GM12878 (cell line): ENCODE measurements at regions not wholly inside any gene's neighbourhood (a gene's known extent, or its start where the extent isn't known, plus 50 kb on each side); places are given as distances from the start of the nearest gene placed in this dataset.

Experiments
- ATAC-seq: fragments of 200-7000 bp; cut with Tn5 transposase; 3 replicates; pipeline ENCODE4 v1.9.1; 2020; ENCODE audit warnings: mild to moderate bottlenecking, moderate library complexity
- BruUV-seq: library from RNA; stranded (reverse); fragments of 400-500 nt; replicated peaks from 2 replicates; lab custom pipeline; 2021; lab: Mats Ljungman, UMichigan
- CTCF ChIA-PET: fragments of 300-600 bp; sonication (Branson Sonifier 250); formaldehyde crosslinking; extraction: SDS; loops from one replicate; lab custom pipeline; 2021; ENCODE audit warnings: inconsistent platforms; lab: Yijun Ruan, JAX
- POLR2A ChIA-PET: fragments of 350-600 bp; formaldehyde crosslinking; extraction: SDS; loops from one replicate; lab custom pipeline; 2021; ENCODE audit warnings: inconsistent platforms; lab: Charles Lee
- RAD21 ChIA-PET: fragments of 300-600 bp; sonication (Branson Sonifier 250); formaldehyde crosslinking; loops from one replicate; lab custom pipeline; 2023; ENCODE audit warnings: antibody characterized with exemption; ENCODE audit not compliant: unreplicated experiment; lab: Charles Lee
- SMC1A ChIA-PET: fragments of 300-600 bp; sonication (Branson Sonifier 250); formaldehyde crosslinking; loops from one replicate; lab custom pipeline; 2023; ENCODE audit not compliant: unreplicated experiment, uncharacterized antibody; lab: Charles Lee
- DNase-seq: peaks from one replicate; pipeline ENCODE4 v3.0.0-alpha.2; 2011; ENCODE audit warnings: low read depth, low spot score
- FAIRE-seq: peaks from 3 replicates; lab custom pipeline; 2011; peaks lifted over from hg19 to GRCh38; lab: Jason Lieb, UNC
- H2AFZ ChIP-seq: 2 replicates; pipeline ENCODE4 v1.6.0; 2011; ENCODE audit warnings: low read depth, low read length, control low read depth; ENCODE audit not compliant: control insufficient read depth
- H3K27ac ChIP-seq: 2 replicates; pipeline ENCODE4 v1.5.1; 2011; ENCODE audit warnings: control low read depth; ENCODE audit not compliant: control insufficient read depth, insufficient read depth
- H3K27me3 ChIP-seq, 2 experiments: replicated peaks in 1 of 2; 2 replicates each; pipeline versions ENCODE4 v1.6.0 to v1.6.1; 2011; ENCODE audit warnings: low read length in 1 of 2; ENCODE audit not compliant: control insufficient read depth in 2 of 2, insufficient read depth in 2 of 2
- H3K36me3 ChIP-seq, 2 experiments: 2 replicates each; pipeline ENCODE4 v1.5.1; 2011; ENCODE audit warnings: low read length in 1 of 2; ENCODE audit not compliant: control insufficient read depth in 2 of 2, insufficient read depth in 2 of 2
- H3K4me1 ChIP-seq: 2 replicates; pipeline ENCODE4 v1.6.1; 2011; ENCODE audit warnings: mild to moderate bottlenecking, low read length, moderate library complexity, mixed read lengths; ENCODE audit not compliant: control insufficient read depth, insufficient read depth
- H3K4me2 ChIP-seq: 2 replicates; pipeline ENCODE4 v1.6.0; 2011; ENCODE audit warnings: control low read depth; ENCODE audit not compliant: control insufficient read depth, insufficient read depth
- H3K4me3 ChIP-seq: fragments of 200-600 bp; sonication (generic); 2 replicates; pipeline ENCODE4 v1.5.1; 2016
- H3K79me2 ChIP-seq: 2 replicates; pipeline ENCODE4 v1.6.0; 2011; ENCODE audit warnings: low read length; ENCODE audit not compliant: control insufficient read depth, insufficient read depth
- H3K9ac ChIP-seq: 2 replicates; pipeline ENCODE4 v1.8.0; 2011; ENCODE audit warnings: low read length, control low read depth, mixed read lengths; ENCODE audit not compliant: control insufficient read depth, insufficient read depth
- H3K9me3 ChIP-seq: replicated peaks from 3 replicates; pipeline ENCODE4 v1.5.1; 2011; ENCODE audit warnings: mild to moderate bottlenecking, low read length; ENCODE audit not compliant: control insufficient read depth, insufficient read depth
- H4K20me1 ChIP-seq: 2 replicates; pipeline ENCODE4 v1.6.0; 2011; ENCODE audit not compliant: control insufficient read depth, insufficient read depth
- NFXL1 ChIP-seq: fragments of 450-650 bp; IDR thresholded peaks from 2 replicates; pipeline ENCODE4 v1.6.1; 2017; ENCODE audit warnings: antibody characterized with exemption, mild to moderate bottlenecking, borderline replicate concordance
- SIX5 ChIP-seq: IDR thresholded peaks from 2 replicates; pipeline ENCODE4 v1.6.1; 2011; ENCODE audit warnings: mild to moderate bottlenecking, low read depth, low read length, moderate library complexity; ENCODE audit not compliant: severe bottlenecking
- SMAD1 ChIP-seq: fragments of 450-650 bp; IDR thresholded peaks from 2 replicates; pipeline ENCODE4 v1.6.1; 2018; ENCODE audit warnings: mild to moderate bottlenecking, low read depth; ENCODE audit not compliant: partially characterized antibody
- WGBS: methylation state at CpG from one replicate; pipeline ENCODE4 v1.1.6; 2016; ENCODE audit warnings: low lambda C conversion rate; ENCODE audit not compliant: insufficient replicate concordance, insufficient coverage; ENCODE audit errors: missing lambda C conversion rate; 5-methylcytosine and 5-hydroxymethylcytosine counted together
- in situ Hi-C: fragments of 300-500 bp; cut with MboI; formaldehyde crosslinking; loops from 9 replicates; pipeline ENCODE4 v1.14.3; 2018; ENCODE audit warnings: mixed read lengths
- intact Hi-C: fragments of 100-400 bp; cut with micrococcal nuclease; formaldehyde crosslinking; loops from one replicate; pipeline ENCODE4 v1.14.2; 2022; ENCODE audit not compliant: unreplicated experiment
- TF ChIP-seq, protein P1 (sequence below): fragments of 450-650 bp; IDR thresholded peaks from 2 replicates; pipeline ENCODE4 v1.6.1; 2016; ENCODE audit warnings: mild to moderate bottlenecking

GRCh38 chr12:24701343-24701742 lies 247.6 kb downstream of the BCAT1 start (continued):
- TF ChIP-seq, protein P1, sequence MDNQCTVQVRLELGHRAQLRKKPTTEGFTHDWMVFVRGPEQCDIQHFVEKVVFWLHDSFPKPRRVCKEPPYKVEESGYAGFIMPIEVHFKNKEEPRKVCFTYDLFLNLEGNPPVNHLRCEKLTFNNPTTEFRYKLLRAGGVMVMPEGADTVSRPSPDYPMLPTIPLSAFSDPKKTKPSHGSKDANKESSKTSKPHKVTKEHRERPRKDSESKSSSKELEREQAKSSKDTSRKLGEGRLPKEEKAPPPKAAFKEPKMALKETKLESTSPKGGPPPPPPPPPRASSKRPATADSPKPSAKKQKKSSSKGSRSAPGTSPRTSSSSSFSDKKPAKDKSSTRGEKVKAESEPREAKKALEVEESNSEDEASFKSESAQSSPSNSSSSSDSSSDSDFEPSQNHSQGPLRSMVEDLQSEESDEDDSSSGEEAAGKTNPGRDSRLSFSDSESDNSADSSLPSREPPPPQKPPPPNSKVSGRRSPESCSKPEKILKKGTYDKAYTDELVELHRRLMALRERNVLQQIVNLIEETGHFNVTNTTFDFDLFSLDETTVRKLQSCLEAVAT, result no peak

DNA sequence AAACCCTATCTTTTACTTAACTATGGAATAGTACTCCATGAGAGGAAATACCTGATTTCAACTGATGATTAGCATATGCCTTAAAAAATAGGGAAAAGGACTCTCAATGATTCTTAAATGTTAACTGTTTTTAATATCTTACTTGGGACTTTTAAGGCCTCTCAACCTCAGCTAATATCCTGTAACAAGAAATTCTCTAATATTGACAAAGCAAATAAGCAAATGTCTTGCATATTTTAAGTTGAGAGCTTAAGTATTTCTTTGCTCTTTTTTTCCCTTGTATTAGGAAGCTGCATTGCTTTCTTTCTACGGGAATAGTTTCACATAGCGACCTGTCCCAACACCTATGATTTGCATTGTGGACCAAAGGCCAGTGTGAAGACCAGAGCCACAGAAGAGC lies 249.9 kb downstream of the BCAT1 start:
- no peaks in the 10 kb centered on the region for H3K4me1 ChIP-seq
- ChIA-PET RAD21 (no interaction called here), CTCF (no interaction called here), SMC1A (interaction anchor here (0.7 to 1.5 kb wide), 3 partner anchors 9 to 47 kb away, joined by 3 to 6 read pairs (median 3); no protein-coding TSS in a partner anchor), POLR2A (no interaction called here)
- in situ Hi-C loops, result no loop called here
- no peaks in the 10 kb centered on the region for H3K79me2 ChIP-seq
- ATAC-seq (no peak), FAIRE-seq (no peak), DNase-seq (no peak)
- H3K4me2 ChIP-seq, result no peak overlapping the region
- no peak overlapping the region for H3K27ac ChIP-seq
- H3K27me3 ChIP-seq, result no peaks in the 10 kb centered on the region
- TF ChIP-seq SMAD1 (no peak), SIX5 (no peak), NFXL1 (no peak)
- TF ChIP-seq, protein P1, result no peak
- intact Hi-C loops, result no loop called here
- no peak overlapping the region for H3K4me3 ChIP-seq
- H4K20me1 ChIP-seq, result no peaks in the 10 kb centered on the region
- WGBS, result 41% methylated on average over 2 of the region's 2 CpGs
- H3K36me3 ChIP-seq, result no peaks in the 10 kb centered on the region
- BruUV-seq, result no TSS peak
- H3K9me3 ChIP-seq, result peaks cover 1% of the 10 kb centered on the region; the same call in 1 of the 3 replicates
- H3K9ac ChIP-seq, result no peak overlapping the region
- H2AFZ ChIP-seq, result no peak overlapping the region
